Psoas muscle (tissue), 7 donors: ENCODE measurements at regions not wholly inside any gene's neighbourhood (a gene's known extent, or its start where the extent isn't known, plus 50 kb on each side); places are given as distances from the start of the nearest gene placed in this dataset.

Experiments used
- ATAC-seq, 4 donors: fragments of 200-7000 bp; cut with Tn5 transposase; one replicate each; pipeline ENCODE4 v1.9.1; 2020; ENCODE audit warnings: moderate library complexity in 3 of 4, mild to moderate bottlenecking in 2 of 4
- DNase-seq, 2 donors: peaks; one replicate each; pipeline ENCODE4 v3.0.0-alpha.2; 2020
- H3K27ac ChIP-seq: fragments of 200-600 bp; one replicate; pipeline ENCODE4 v1.8.0; 2022
- H3K27me3 ChIP-seq, 3 donors: fragments of 200-600 bp in 1 of 3; one replicate each; pipeline versions ENCODE4 v1.6.1 to v1.8.0; 2013 to 2022; ENCODE audit warnings: low read length in 2 of 3, mild to moderate bottlenecking in 2 of 3, moderate library complexity in 1 of 3; ENCODE audit not compliant: insufficient read depth in 3 of 3
- H3K36me3 ChIP-seq, 2 donors: fragments of 200-600 bp in 1 of 2; one replicate each; pipeline versions ENCODE4 v1.6.1 to v1.8.0; 2013 to 2022; ENCODE audit warnings: low read depth in 1 of 2, mild to moderate bottlenecking in 1 of 2, moderate library complexity in 1 of 2; ENCODE audit not compliant: insufficient read depth in 1 of 2
- H3K4me1 ChIP-seq: fragments of 200-600 bp; one replicate; pipeline ENCODE4 v1.8.0; 2022
- H3K4me3 ChIP-seq: fragments of 200-600 bp; one replicate; pipeline ENCODE4 v1.8.0; 2022; ENCODE audit warnings: mild to moderate bottlenecking
- H3K9me3 ChIP-seq: fragments of 200-600 bp; one replicate; pipeline ENCODE4 v1.8.0; 2022
- WGBS, 3 donors: extraction: QIAGEN DNeasy Blood & Tissue Kit; methylation state at CpG; one replicate each; pipeline versions ENCODE4 v1.1.6 to v1.1.7; 2013; 5-methylcytosine and 5-hydroxymethylcytosine counted together
- intact Hi-C, 2 donors: fragments of 100-400 bp; cut with DNase I; formaldehyde crosslinking; loops; one replicate each; pipeline versions ENCODE4 v1.11.0 to v1.14.2; 2022
- TF ChIP-seq, protein P1 (sequence below): fragments of 200-600 bp; IDR thresholded peaks from one replicate; pipeline ENCODE4 v1.8.0; 2022; ENCODE audit warnings: antibody characterized with exemption
- donor health status: healthy with polysubstance abuse.
- donor health status: DM: no; HTN: no; CAD: no; lungs with moderate emphysema.
- donor health status: Bipolar disorder and iron deficiency.
- donor health status: healthy.
- donor health status: DM: yes; HTN: yes; CAD: no.
- donor health status: DM: no; HTN: no; CAD: no.
- donor health status: DM: yes; HTN: yes; CAD: no.

GRCh38 chr17:71975331-71975801 lies 145.5 kb upstream of the SOX9 start:
- peak; percentile 71 to 87 (median 83) for ATAC-seq
- TF ChIP-seq, protein P1, sequence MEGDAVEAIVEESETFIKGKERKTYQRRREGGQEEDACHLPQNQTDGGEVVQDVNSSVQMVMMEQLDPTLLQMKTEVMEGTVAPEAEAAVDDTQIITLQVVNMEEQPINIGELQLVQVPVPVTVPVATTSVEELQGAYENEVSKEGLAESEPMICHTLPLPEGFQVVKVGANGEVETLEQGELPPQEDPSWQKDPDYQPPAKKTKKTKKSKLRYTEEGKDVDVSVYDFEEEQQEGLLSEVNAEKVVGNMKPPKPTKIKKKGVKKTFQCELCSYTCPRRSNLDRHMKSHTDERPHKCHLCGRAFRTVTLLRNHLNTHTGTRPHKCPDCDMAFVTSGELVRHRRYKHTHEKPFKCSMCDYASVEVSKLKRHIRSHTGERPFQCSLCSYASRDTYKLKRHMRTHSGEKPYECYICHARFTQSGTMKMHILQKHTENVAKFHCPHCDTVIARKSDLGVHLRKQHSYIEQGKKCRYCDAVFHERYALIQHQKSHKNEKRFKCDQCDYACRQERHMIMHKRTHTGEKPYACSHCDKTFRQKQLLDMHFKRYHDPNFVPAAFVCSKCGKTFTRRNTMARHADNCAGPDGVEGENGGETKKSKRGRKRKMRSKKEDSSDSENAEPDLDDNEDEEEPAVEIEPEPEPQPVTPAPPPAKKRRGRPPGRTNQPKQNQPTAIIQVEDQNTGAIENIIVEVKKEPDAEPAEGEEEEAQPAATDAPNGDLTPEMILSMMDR = no peak
- H3K27me3 ChIP-seq = no peaks in the 10 kb centered on the region
- H3K4me1 ChIP-seq = peaks cover 5% of the 10 kb centered on the region
- H3K9me3 ChIP-seq = no peaks in the 10 kb centered on the region
- H3K4me3 ChIP-seq = peak overlapping the region; percentile 66
- H3K27ac ChIP-seq = peak overlapping the region; percentile 92
- intact Hi-C loops = loop anchor here in 1 of 2 donors (5.0 to 10.0 kb wide), 2 partner anchors 51 to 147 kb away; partner anchors contain the start of gene SOX9
- H3K36me3 ChIP-seq = no peaks in the 10 kb centered on the region
- DNase-seq = peak; percentile 68 to 83
- 2 to 4% (median 2%) methylated on average over 13 of the region's 13 CpGs for WGBS, 3 donors

GRCh38 chr17:71976011-71976649 lies 144.7 kb upstream of the SOX9 start:
- Histone ChIP-seq H3K27me3 (no peaks in the 10 kb centered on the region), H3K36me3 (no peaks in the 10 kb centered on the region), H3K4me1 (peaks cover 5% of the 10 kb centered on the region), H3K4me3 (peak overlapping the region; percentile 66), H3K27ac (peak overlapping the region; percentile 92), H3K9me3 (no peaks in the 10 kb centered on the region)
- ATAC-seq (peak; percentile 95 to 99 (median 97)), DNase-seq (peak; percentile 90 to 94)
- intact Hi-C loops = loop anchor here in 1 of 2 donors (5.0 to 10.0 kb wide), 2 partner anchors 51 to 146 kb away; partner anchors contain the start of gene SOX9
- 12 to 17% (median 13%) methylated on average over 15 of the region's 15 CpGs for WGBS, 3 donors
- TF ChIP-seq, protein P1 = no peak

DNA sequence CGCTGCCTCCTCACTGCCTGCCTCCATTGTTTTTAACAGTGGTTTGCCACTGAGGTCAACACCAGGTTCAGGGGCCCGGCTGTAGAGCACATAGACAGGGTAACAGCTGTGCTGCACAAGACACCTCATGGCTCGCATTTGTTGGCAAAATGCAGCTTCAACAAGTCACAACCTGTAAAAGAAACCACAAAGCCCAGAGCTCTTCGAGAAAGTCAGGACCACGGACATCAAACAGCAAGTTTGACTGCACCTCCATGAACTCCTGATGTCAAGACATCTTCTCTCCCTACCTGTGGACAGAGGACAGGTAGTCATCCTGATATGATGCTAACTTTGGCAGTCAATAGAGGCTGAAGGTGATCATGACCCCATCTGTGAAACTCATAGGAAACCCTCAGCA lies 142.4 kb upstream of the SOX9 start:
- Histone ChIP-seq H3K27ac (no peak overlapping the region), H3K9me3 (no peaks in the 10 kb centered on the region), H3K36me3 (no peaks in the 10 kb centered on the region), H3K4me1 (peaks cover 5% of the 10 kb centered on the region), H3K4me3 (no peak overlapping the region), H3K27me3 (no peaks in the 10 kb centered on the region)
- intact Hi-C loops = loop anchor here in 1 of 2 donors (5.0 to 10.0 kb wide), 2 partner anchors 54 to 144 kb away; partner anchors contain the start of gene SOX9
- DNase-seq (no peak), ATAC-seq (no peak)
- WGBS, 3 donors = 56 to 62% (median 61%) methylated on average over 5 of the region's 5 CpGs
- TF ChIP-seq, protein P1 = no peak

DNA sequence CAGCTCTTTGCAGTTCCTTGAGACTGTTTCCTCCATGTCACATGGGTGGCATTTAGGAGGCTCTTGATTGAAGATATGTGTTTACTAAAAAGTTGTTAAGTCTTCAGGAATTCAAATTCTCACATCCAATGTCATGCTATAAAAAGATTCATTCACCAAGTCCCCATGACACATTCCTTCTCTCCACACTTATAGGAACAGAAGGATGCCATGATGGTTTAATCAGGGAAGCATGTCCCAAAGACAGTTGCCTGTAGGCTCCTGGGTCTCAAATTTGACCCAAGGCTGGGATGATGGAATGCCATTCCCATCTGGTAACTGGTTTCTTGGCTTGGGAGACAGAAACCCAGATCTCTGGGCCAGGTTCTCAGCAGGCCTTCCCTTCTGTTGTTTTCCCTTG lies 140.6 kb upstream of the SOX9 start:
- Histone ChIP-seq H3K36me3 (no peaks in the 10 kb centered on the region), H3K4me1 (peaks cover 5% of the 10 kb centered on the region), H3K4me3 (no peak overlapping the region), H3K27ac (no peak overlapping the region), H3K9me3 (no peaks in the 10 kb centered on the region), H3K27me3 (no peaks in the 10 kb centered on the region)
- DNase-seq = no peak
- intact Hi-C loops = no loop called here
- TF ChIP-seq, protein P1 = no peak
- no peak for ATAC-seq

GRCh38 chr17:71983828-71984227 lies 137.0 kb upstream of the SOX9 start:
- TF ChIP-seq, protein P1 = no peak
- WGBS, 3 donors = 69 to 80% (median 76%) methylated on average over 3 of the region's 3 CpGs
- no peak overlapping the region for H3K4me3 ChIP-seq
- intact Hi-C loops = no loop called here
- DNase-seq = no peak
- H3K4me1 ChIP-seq = no peaks in the 10 kb centered on the region
- no peaks in the 10 kb centered on the region for H3K27me3 ChIP-seq
- no peaks in the 10 kb centered on the region for H3K9me3 ChIP-seq
- no peak for ATAC-seq
- no peak overlapping the region for H3K27ac ChIP-seq
- no peaks in the 10 kb centered on the region for H3K36me3 ChIP-seq
